GM23338 (cell line): ENCODE measurements at regions not wholly inside any gene's neighbourhood (a gene's known extent, or its start where the extent isn't known, plus 50 kb on each side); places are given as distances from the start of the nearest gene placed in this dataset.

ENCODE experiments used
- CREB1 ChIP-seq: fragments of 250-450 bp; sonication (Bioruptor Pico); IDR thresholded peaks from 2 replicates; pipeline ENCODE4 v1.5.0; 2020; ENCODE audit warnings: low read depth, mild to moderate bottlenecking, moderate library complexity
- CTCF ChIP-seq, 2 experiments: fragments of 200-600 bp in 1 of 2; sonication (generic) in 1 of 2; conservative IDR thresholded peaks; 2 replicates each; pipeline versions ENCODE4 v1.5.1 to v1.6.1; 2016 to 2017; ENCODE audit warnings: antibody characterized with exemption in 2 of 2, low read depth in 2 of 2, mild to moderate bottlenecking in 2 of 2, moderate library complexity in 1 of 2
- ETS1 ChIP-seq: IDR thresholded peaks from 2 replicates; pipeline ENCODE4 v1.6.1; 2016; ENCODE audit warnings: antibody characterized with exemption
- EZH2 ChIP-seq: fragments of 200-600 bp; sonication (generic); IDR thresholded peaks from one replicate; pipeline ENCODE4 v1.8.0; 2017; ENCODE audit warnings: antibody characterized with exemption, mild to moderate bottlenecking, low read depth; ENCODE audit not compliant: unreplicated experiment
- EZH2phosphoT487 ChIP-seq: fragments of 200-600 bp; sonication (generic); IDR thresholded peaks from one replicate; pipeline ENCODE4 v1.8.1; 2018; ENCODE audit warnings: antibody characterized with exemption; ENCODE audit not compliant: unreplicated experiment
- JUNB ChIP-seq: IDR thresholded peaks from one replicate; pipeline ENCODE4 v1.6.1; 2016; ENCODE audit warnings: antibody characterized with exemption; ENCODE audit not compliant: unreplicated experiment
- NANOG ChIP-seq: IDR thresholded peaks from 2 replicates; pipeline ENCODE4 v1.6.1; 2016; ENCODE audit warnings: antibody characterized with exemption, borderline replicate concordance
- POLR2AphosphoS5 ChIP-seq: IDR thresholded peaks from 2 replicates; pipeline ENCODE4 v1.6.1; 2016; ENCODE audit warnings: antibody characterized with exemption, low read depth
- REST ChIP-seq: IDR thresholded peaks from one replicate; pipeline ENCODE4 v1.6.1; 2018; ENCODE audit warnings: antibody characterized with exemption; ENCODE audit not compliant: unreplicated experiment
- STAT1 ChIP-seq: IDR thresholded peaks from one replicate; pipeline ENCODE4 v1.6.1; 2016; ENCODE audit warnings: antibody characterized with exemption; ENCODE audit not compliant: unreplicated experiment
- ZNF462 ChIP-seq: fragments of 250-450 bp; sonication (Bioruptor Pico); IDR thresholded peaks from 2 replicates; pipeline ENCODE4 v1.5.0; 2020; ENCODE audit warnings: mild to moderate bottlenecking, moderate library complexity

DNA sequence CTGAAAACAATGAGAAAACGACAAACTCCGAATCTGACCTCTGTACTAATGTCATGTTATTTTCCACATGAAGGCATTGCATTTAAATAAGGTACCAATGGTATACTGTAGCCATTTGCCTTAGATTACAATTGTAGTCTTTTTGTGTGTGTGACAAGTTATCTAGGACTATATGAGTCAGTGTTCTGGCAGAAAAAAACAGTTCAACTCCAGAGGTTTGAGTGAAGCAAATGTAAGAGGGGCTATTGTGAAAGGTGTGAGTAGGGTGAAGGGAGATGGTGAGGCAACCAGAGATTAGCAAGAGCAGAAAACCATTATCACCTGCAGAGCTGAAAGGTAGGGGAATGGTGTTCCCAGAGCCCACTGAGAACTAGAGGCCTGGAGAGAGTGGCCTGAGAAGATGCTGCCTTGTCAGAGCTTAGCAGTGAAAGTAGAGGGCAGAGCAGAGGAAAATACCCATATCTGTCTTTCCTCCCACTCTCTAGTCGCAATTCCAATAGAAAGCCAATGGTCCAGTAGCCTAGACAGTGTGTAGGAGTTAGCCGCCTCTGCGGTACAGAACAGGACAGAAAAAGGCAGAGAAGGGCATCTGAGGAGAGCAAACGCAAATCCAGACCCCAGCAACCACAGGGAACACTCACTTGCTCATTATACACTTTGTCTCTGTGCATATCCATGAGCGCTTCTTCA, 112.2 kb downstream of the DYRK2 start:
- no peak for TF ChIP-seq CTCF (conservative IDR thresholded peaks at IDR 0.05; ENCODE audit: low read depth in 2 of 2)
- no peak for TF ChIP-seq JUNB
- no peak for TF ChIP-seq EZH2
- no peak for TF ChIP-seq POLR2AphosphoS5
- no peak for TF ChIP-seq REST
- TF ChIP-seq NANOG, result no peak
- no peak for TF ChIP-seq CREB1
- no peak for TF ChIP-seq EZH2phosphoT487
- no peak for TF ChIP-seq ETS1
- no peak for TF ChIP-seq STAT1
- TF ChIP-seq ZNF462 (CRISPR knock-in tag), result no peak
